K562 (cell line): ENCODE measurements at regions not wholly inside any gene's neighbourhood (a gene's known extent, or its start where the extent isn't known, plus 50 kb on each side); places are given as distances from the start of the nearest gene placed in this dataset.
"Not testable (repeated sequence)": the region's sequence is repeated elsewhere in the genome, so short reads cannot be mapped to it uniquely, and the experiment has no call there.

Experiments
- ATAC-seq: fragments of 200-7000 bp; cut with Tn5 transposase; 3 replicates; pipeline ENCODE4 v1.9.1; 2020; ENCODE audit warnings: moderate library complexity
- BruUV-seq: library from RNA; stranded (reverse); fragments of 400-500 nt; replicated peaks from 2 replicates; lab custom pipeline; 2021; lab: Mats Ljungman, UMichigan
- CTCF ChIA-PET: fragments of 300-600 bp; formaldehyde crosslinking; extraction: SDS; loops from one replicate; lab custom pipeline; 2021; ENCODE audit warnings: low intra/inter-chr PET ratio; lab: Yijun Ruan, JAX
- POLR2A ChIA-PET: fragments of 300-600, 350-650 bp; sonication (Branson Sonifier 250); formaldehyde crosslinking; extraction: SDS; loops from one replicate; lab custom pipeline; 2021; ENCODE audit warnings: antibody characterized with exemption, inconsistent platforms; lab: Yijun Ruan, JAX
- DNase-seq, 4 experiments: peaks; one replicate each; pipeline versions ENCODE4 v3.0.0 to v3.0.0-alpha.2; 2011 to 2018; ENCODE audit warnings: low spot score in 3 of 4, mixed read lengths in 3 of 4; ENCODE audit errors: extremely low read depth in 1 of 4
- FAIRE-seq: peaks from 2 replicates; lab custom pipeline; 2011; peaks lifted over from hg19 to GRCh38; lab: Jason Lieb, UNC
- H2AFZ ChIP-seq: 2 replicates; pipeline ENCODE4 v1.6.0; 2011; ENCODE audit warnings: low read depth, low read length, control low read depth, inconsistent platforms
- H3K27ac ChIP-seq: fragments of 200-600 bp; 3 replicates; pipeline ENCODE4 v1.8.0; 2011; ENCODE audit warnings: low read depth, mild to moderate bottlenecking, control low read depth, inconsistent platforms, low read length, moderate library complexity, mixed read lengths; ENCODE audit errors: extremely low read depth
- H3K27me3 ChIP-seq, 2 experiments: fragments of 300-600 bp in 1 of 2; 2 replicates in 1 of 2; 3 replicates in 1 of 2; pipeline versions ENCODE4 v1.6.0 to v1.8.0; 2011; ENCODE audit warnings: inconsistent platforms in 2 of 2, low read length in 2 of 2, mild to moderate bottlenecking in 1 of 2, mixed read lengths in 1 of 2, moderate library complexity in 1 of 2; ENCODE audit not compliant: control insufficient read depth in 2 of 2, insufficient read depth in 2 of 2
- H3K36me3 ChIP-seq: fragments of 300-600 bp; 3 replicates; pipeline ENCODE4 v1.8.0; 2011; ENCODE audit warnings: mild to moderate bottlenecking, low read length, inconsistent platforms; ENCODE audit not compliant: control insufficient read depth, insufficient read depth
- H3K4me1 ChIP-seq, 2 experiments: fragments of 200-600 bp in 1 of 2; replicated peaks in 1 of 2; 2 replicates in 1 of 2; 3 replicates in 1 of 2; pipeline versions ENCODE4 v1.5.1 to v1.8.0; 2011; ENCODE audit warnings: inconsistent platforms in 2 of 2, low read length in 2 of 2, mild to moderate bottlenecking in 1 of 2, mixed read lengths in 1 of 2, moderate library complexity in 1 of 2; ENCODE audit not compliant: control insufficient read depth in 2 of 2, insufficient read depth in 2 of 2
- H3K4me2 ChIP-seq: 2 replicates; pipeline ENCODE4 v1.6.1; 2011; ENCODE audit warnings: low read length, control low read depth, inconsistent platforms, mixed read lengths; ENCODE audit not compliant: insufficient read depth
- H3K4me3 ChIP-seq: fragments of 200-600 bp; sonication (generic), shearing (Covaris generic); 2 replicates; pipeline ENCODE4 v1.5.1; 2016; ENCODE audit warnings: control low read depth, inconsistent platforms
- H3K79me2 ChIP-seq: fragments of 200-600 bp; 3 replicates; pipeline ENCODE4 v1.8.0; 2011; ENCODE audit warnings: low read length, inconsistent platforms; ENCODE audit not compliant: control insufficient read depth, insufficient read depth
- H3K9ac ChIP-seq, 2 experiments: 2 replicates each; pipeline versions ENCODE4 v1.6.0 to v1.6.1; 2011; ENCODE audit warnings: low read depth in 2 of 2, low read length in 2 of 2, control low read depth in 1 of 2, inconsistent platforms in 1 of 2, mild to moderate bottlenecking in 1 of 2, mixed read lengths in 1 of 2; ENCODE audit not compliant: insufficient read depth in 1 of 2
- H3K9me1 ChIP-seq: one replicate; pipeline ENCODE4 v1.6.0; 2011; ENCODE audit warnings: inconsistent platforms, mild to moderate bottlenecking, low read length, moderate library complexity; ENCODE audit not compliant: control insufficient read depth, insufficient read depth
- H3K9me3 ChIP-seq: replicated peaks from 2 replicates; pipeline ENCODE4 v1.5.1; 2011; ENCODE audit warnings: low read depth, low read length, inconsistent platforms; ENCODE audit not compliant: control insufficient read depth, insufficient read depth
- H4K20me1 ChIP-seq: replicated peaks from 2 replicates; pipeline ENCODE4 v1.6.1; 2011; ENCODE audit warnings: low read length, inconsistent platforms, mixed read lengths; ENCODE audit not compliant: control insufficient read depth, insufficient read depth
- EP400 ChIP-seq: fragments of 450-650 bp; IDR thresholded peaks from 2 replicates; pipeline ENCODE4 v1.6.1; 2017; ENCODE audit warnings: antibody characterized with exemption, mild to moderate bottlenecking, moderate library complexity
- HMG20A ChIP-seq: fragments of 450-650 bp; formaldehyde crosslinking; conservative IDR thresholded peaks from 2 replicates; pipeline ENCODE4 v1.4.0; 2020; ENCODE audit warnings: mild to moderate bottlenecking, mixed read lengths
- RAD51 ChIP-seq: fragments of 450-650 bp; IDR thresholded peaks from 2 replicates; pipeline ENCODE4 v1.7.1; 2016; ENCODE audit warnings: low read depth, mild to moderate bottlenecking, borderline replicate concordance
- USF1 ChIP-seq: sonication (generic); formaldehyde crosslinking; IDR thresholded peaks from 2 replicates; pipeline ENCODE4 v1.9.0; 2022; ENCODE audit warnings: mild to moderate bottlenecking, missing genetic modification reagents
- USF2 ChIP-seq: sonication (generic); formaldehyde crosslinking; IDR thresholded peaks from 2 replicates; pipeline ENCODE4 v1.5.0; 2020; ENCODE audit warnings: missing genetic modification reagents
- ZBTB34 ChIP-seq: fragments of 250-450 bp; sonication (Bioruptor Pico); IDR thresholded peaks from 2 replicates; pipeline ENCODE4 v1.8.0; 2021; ENCODE audit warnings: mild to moderate bottlenecking, moderate library complexity
- WGBS: fragments of 100-300 bp; shearing (Covaris generic); methylation state at CpG from one replicate; pipeline ENCODE4 v1.1.6; 2016; ENCODE audit warnings: low coverage, mixed read lengths; ENCODE audit not compliant: insufficient coverage; ENCODE audit errors: missing lambda C conversion rate; 5-methylcytosine and 5-hydroxymethylcytosine counted together
- in situ Hi-C: fragments of 300-500 bp; cut with MboI; formaldehyde crosslinking; loops from 4 replicates; pipeline ENCODE4 v1.15.0; 2018; ENCODE audit warnings: inconsistent platforms, mixed read lengths
- intact Hi-C: fragments of 100-400 bp; cut with micrococcal nuclease; formaldehyde crosslinking; loops from 2 replicates; pipeline ENCODE4 v1.14.2; 2022

- H3K79me2 ChIP-seq, BruUV-seq, FAIRE-seq, DNase-seq, H3K27me3 ChIP-seq, in situ Hi-C loops, H3K36me3 ChIP-seq, CTCF ChIA-PET, H2AFZ ChIP-seq, H3K27ac ChIP-seq, H3K9ac ChIP-seq, H4K20me1 ChIP-seq, H3K4me1 ChIP-seq, H3K4me3 ChIP-seq, H3K4me2 ChIP-seq, H3K9me3 ChIP-seq, ATAC-seq, H3K9me1 ChIP-seq, POLR2A ChIA-PET: not testable (repeated sequence)
- intact Hi-C loops = loop anchor here (2.0 kb wide), 1 partner anchor 77 kb away; no protein-coding TSS in a partner anchor
- WGBS = 74% methylated on average over 15 of the region's 18 CpGs
These were observed 209.0 kb upstream of the NFIA start for GRCh38 chr1:60873396-60873795.

GRCh38 chr1:60872426-60873054 is 209.8 kb upstream of the NFIA start:
- Histone ChIP-seq H3K36me3 (no peaks in the 10 kb centered on the region), H3K27ac (no peak overlapping the region), H3K9me1 (no peaks in the 10 kb centered on the region), H3K4me2 (no peak overlapping the region), H3K27me3 (peaks cover 3 to 4% of the 10 kb centered on the region in 2 experiments; a peak in 1 of 5 replicates), H3K9me3 (no peaks in the 10 kb centered on the region), H3K79me2 (no peaks in the 10 kb centered on the region), H3K4me1 (no peaks in the 10 kb centered on the region; a peak in 2 of 5 replicates), H3K4me3 (no peak overlapping the region), H2AFZ (no peak overlapping the region), H4K20me1 (no peaks in the 10 kb centered on the region), H3K9ac (no peak overlapping the region)
- no TSS peak for BruUV-seq
- ChIA-PET CTCF (no interaction called here), POLR2A (interaction anchor here (0.6 kb wide), 1 partner anchor 44 kb away, joined by 3 read pairs; no protein-coding TSS in a partner anchor)
- in situ Hi-C loops = no loop called here
- WGBS = 49% methylated on average over 8 of the region's 8 CpGs
- intact Hi-C loops = loop anchor here (2.0 kb wide), 1 partner anchor 78 kb away; no protein-coding TSS in a partner anchor
- no peak for DNase-seq
- FAIRE-seq = no peak
- no peak for ATAC-seq
- TF ChIP-seq EP400 = no peak
- TF ChIP-seq USF1 (CRISPR knock-in tag) = peak; percentile 31; the same call in 1 of the 2 replicates
- TF ChIP-seq RAD51 = 0 out of 2 replicates have a peak, but pooled peaks have one; percentile 17
- no peak for TF ChIP-seq ZBTB34
- TF ChIP-seq USF2 (CRISPR knock-in tag) = peak; percentile 60
- TF ChIP-seq HMG20A (CRISPR knock-in tag) = no peak
